Right lobe of liver (tissue), 4 donors: ENCODE measurements at regions not wholly inside any gene's neighbourhood (a gene's known extent, or its start where the extent isn't known, plus 50 kb on each side); places are given as distances from the start of the nearest gene placed in this dataset.

Source experiments
- POLR2A ChIP-seq: fragments of 450-650 bp; IDR thresholded peaks from one replicate; pipeline ENCODE4 v1.6.1; 2017; ENCODE audit warnings: antibody characterized with exemption, mild to moderate bottlenecking
- TF ChIP-seq, protein P1 (sequence below), 4 donors: fragments of 200-600 bp in 3 of 4; fragments of 450-650 bp in 1 of 4; IDR thresholded peaks; one replicate each; pipeline versions ENCODE4 v1.5.1 to v1.8.0; 2016 to 2022; ENCODE audit warnings: antibody characterized with exemption in 4 of 4, mild to moderate bottlenecking in 2 of 4
- donor health status: DM: no; HTN: no; CAD: no.
- donor health status: DM: no; HTN: no; CAD: no.
- donor health status: DM: no; HTN: yes; CAD: no.

DNA sequence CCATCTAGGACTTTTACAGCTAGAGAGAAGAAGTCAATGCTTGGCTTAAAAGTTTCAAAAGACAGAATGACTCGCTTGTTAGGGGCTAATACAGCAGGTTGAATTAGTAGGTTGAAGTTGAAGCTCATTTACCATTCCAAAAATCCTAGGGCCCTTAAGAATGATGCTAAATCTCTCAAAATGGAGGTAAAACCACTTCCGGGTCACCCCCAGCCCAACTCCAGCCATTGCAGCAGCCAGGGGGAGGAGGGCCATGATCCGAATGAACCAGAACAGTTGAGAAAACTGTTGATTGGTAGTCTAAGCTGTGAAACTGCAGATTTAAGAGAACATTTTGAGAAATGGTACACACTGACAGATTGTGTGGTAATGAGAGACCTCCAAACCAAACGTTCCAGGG, 245.4 kb downstream of the HNRNPD start:
- TF ChIP-seq, protein P1, sequence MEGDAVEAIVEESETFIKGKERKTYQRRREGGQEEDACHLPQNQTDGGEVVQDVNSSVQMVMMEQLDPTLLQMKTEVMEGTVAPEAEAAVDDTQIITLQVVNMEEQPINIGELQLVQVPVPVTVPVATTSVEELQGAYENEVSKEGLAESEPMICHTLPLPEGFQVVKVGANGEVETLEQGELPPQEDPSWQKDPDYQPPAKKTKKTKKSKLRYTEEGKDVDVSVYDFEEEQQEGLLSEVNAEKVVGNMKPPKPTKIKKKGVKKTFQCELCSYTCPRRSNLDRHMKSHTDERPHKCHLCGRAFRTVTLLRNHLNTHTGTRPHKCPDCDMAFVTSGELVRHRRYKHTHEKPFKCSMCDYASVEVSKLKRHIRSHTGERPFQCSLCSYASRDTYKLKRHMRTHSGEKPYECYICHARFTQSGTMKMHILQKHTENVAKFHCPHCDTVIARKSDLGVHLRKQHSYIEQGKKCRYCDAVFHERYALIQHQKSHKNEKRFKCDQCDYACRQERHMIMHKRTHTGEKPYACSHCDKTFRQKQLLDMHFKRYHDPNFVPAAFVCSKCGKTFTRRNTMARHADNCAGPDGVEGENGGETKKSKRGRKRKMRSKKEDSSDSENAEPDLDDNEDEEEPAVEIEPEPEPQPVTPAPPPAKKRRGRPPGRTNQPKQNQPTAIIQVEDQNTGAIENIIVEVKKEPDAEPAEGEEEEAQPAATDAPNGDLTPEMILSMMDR (IDR thresholded peaks at IDR 0.05): no peak
- no peak for TF ChIP-seq POLR2A
